ENCODE measurements at regions not wholly inside any gene's neighbourhood (a gene's known extent, or its start where the extent isn't known, plus 50 kb on each side); places are given as distances from the start of the nearest gene placed in this dataset.

Small RNA genes in the stretch of these regions (microRNA-seq; reads per million reads assigned to microRNA genes)
- gene MIR4300 (ENCODE audit: borderline microRNAs expressed in 2 of 2): 0 reads per million in 2 donors
